ENCODE measurements at regions not wholly inside any gene's neighbourhood (a gene's known extent, or its start where the extent isn't known, plus 50 kb on each side); places are given as distances from the start of the nearest gene placed in this dataset.
"Not testable (repeated sequence)": the region's sequence is repeated elsewhere in the genome, so short reads cannot be mapped to it uniquely, and the experiment has no call there.

GRCh38 chr20:40019510-40019909, 669.5 kb downstream of the MAFB start:
- no peak for DNase-seq

DNA sequence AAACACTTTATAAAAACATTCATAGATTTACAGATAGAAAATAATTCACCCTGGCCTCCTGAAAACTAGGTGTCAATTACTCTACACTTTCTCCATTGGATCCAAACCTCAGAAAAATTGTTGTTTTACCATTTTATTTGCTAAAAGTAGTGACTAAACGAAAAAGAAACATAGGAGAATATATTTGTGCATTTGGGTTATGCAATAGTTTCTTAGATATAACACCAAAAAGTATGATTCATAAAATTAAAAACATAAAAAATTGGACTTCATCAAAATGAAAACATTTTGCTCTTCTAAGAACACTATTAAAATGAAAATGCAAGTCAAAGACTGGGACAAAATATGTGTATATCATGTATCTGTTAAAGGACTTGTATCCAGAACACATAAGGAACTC, 671.3 kb downstream of the MAFB start:
- DNase-seq = no peak

DNA sequence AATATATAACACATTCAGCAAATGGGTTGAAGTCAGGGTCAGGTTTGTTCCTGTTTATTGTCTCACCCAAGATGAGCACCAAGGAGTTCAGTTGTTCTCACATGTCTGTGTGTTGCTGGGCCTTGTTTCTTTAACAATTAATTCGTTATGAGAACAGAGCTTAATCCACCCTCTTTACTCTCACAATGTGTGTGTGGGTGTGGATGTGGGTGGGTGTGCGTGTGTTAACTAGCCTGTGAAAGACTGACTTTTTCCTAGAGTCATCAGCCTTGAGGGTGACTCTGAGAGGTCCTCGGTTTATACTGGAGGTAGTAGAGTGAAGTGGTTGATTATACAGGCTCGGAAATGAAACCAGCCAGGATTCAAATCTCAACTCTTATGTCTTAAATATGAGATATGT, 672.1 kb downstream of the MAFB start:
- no peak for DNase-seq

DNA sequence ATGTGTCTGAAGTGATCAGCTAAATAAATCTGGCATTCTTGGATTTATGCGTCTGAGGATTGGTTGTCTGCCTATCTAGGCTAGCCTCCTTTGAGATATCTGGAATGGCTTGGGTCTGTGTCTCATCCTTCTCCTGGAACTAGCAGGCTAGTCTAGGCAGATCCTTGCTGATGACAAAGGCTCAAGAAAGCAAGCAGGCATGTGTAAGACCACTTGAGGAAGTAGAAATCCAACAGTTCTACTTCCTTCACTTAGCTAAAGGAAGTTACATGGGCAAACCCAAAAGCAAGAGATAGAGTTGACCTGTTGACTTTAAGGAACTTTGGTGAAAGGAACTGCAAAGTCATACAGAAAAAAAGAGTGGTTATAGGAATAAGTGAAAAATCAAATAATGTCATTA, 672.6 kb downstream of the MAFB start:
- DNase-seq = no peak

- not testable (repeated sequence) for DNase-seq
Observed at GRCh38 chr20:40012026-40012425, 677.0 kb downstream of the MAFB start.

- no peak for DNase-seq
Observed at GRCh38 chr20:40010483-40010882, 678.6 kb downstream of the MAFB start.

GRCh38 chr20:40009542-40009941, 679.5 kb downstream of the MAFB start:
- no peak for DNase-seq

DNA sequence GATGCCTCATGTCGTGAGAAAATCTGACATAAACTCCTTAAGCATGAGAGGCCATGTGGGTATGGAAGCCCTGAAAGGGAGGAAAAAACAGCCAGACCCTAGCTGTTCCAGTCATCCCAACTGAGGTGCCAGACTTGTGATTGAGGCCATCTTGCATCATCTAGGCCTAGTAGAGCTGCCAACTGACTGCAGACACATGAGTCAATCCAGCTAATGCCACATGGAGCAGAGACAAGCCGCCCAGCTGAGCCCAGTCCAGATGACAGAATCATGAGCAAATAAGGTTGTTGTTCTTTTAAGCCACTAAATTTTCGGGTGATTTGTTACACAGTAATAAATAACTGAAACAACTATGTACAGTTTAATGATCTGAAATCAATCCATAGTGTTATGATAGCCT, 680.9 kb downstream of the MAFB start:
- DNase-seq = no peak

DNA sequence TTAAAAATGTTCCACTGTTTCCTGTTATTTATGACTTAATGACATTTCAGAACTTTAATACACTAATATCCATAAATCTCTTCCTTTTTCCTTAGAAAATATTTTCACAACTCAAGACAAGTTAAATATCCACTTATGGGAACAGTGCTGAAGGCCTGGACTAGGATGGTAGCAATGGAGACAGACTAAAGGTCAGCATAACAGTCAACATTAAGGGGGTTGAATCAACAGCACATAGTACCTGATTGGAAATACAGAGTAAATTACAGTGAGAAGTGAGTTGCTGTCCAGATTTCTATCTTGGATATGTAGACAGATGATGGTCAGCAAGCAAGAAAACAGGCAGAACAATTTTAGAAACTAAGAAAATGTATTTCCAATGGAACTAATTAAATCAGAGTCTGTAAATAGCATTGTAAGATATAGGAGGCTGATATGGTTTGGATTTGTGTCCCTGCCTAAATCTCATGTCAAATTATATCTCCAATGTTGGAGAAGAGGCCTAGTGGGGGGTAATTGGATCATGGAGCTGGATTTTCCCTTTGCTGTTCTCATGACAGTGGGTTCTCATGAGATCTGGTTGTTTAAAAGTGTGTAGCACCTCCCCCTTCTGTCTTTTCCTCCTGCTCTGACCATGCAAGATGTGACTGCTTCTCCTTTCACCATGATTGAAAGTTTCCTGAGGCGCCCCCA, 682.7 kb downstream of the MAFB start:
- DNase-seq = no peak

GRCh38 chr20:40004092-40004491, 684.9 kb downstream of the MAFB start:
- not testable (repeated sequence) for DNase-seq

- DNase-seq = no peak
Observed at GRCh38 chr20:39993742-39994141, 695.3 kb downstream of the MAFB start.

GRCh38 chr20:39990692-39991091, 698.3 kb downstream of the MAFB start:
- no peak for DNase-seq

- no peak for DNase-seq
Observed at GRCh38 chr20:39988991-39989390, 700.0 kb downstream of the MAFB start.

- DNase-seq = no peak
Observed at GRCh38 chr20:39986173-39986904, 702.7 kb downstream of the MAFB start.

DNA sequence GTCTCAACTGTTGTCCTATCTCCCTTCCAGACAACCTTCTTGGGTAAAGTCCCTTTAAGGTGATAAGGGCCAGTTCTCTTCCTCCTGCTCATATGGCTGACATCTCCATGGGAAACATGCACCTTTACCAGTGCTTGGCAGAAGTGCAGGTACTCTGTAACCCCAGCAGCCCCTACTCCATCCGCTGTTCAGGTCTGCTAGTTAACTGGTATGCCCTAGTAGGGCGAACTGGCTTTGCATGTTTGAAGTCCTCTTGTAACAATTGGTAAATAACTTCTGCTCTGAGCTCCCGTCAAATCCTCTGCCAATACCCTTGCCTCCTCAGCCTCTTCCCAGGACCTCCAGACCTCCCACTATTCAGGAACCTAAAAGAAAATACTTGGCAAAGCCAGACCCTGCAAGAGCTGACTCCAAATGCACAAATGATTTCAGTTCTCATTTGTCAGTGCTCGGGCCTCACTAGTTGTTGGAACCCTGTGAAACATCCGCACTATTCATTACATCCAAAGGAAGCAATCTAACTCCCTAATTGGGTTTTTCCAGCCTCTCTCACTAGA, 703.7 kb downstream of the MAFB start:
- no peak for DNase-seq

DNA sequence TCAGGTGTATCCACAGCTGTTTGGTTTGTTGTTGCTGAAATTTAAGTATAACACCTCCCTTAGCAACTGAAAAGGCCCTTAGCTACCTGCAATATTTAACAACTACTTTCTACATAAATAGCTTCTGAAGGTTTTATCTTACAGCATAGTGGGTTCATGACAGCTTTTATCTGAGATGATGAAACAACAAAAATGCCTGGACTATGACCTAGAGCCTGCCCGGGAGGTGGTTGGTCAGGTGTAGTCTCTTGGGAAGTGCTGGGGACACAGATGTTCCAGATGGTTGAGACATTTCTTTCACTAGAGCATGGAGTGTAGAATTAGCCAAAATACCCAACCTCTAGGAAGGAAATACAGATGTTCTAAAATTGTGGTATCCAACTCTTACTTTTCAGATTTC, 705.4 kb downstream of the MAFB start:
- DNase-seq = no peak

- no peak for DNase-seq
Observed at GRCh38 chr20:39983183-39983582, 705.9 kb downstream of the MAFB start.

- no peak for DNase-seq
Observed at GRCh38 chr20:39974966-39975501, 714.0 kb downstream of the MAFB start.

DNA sequence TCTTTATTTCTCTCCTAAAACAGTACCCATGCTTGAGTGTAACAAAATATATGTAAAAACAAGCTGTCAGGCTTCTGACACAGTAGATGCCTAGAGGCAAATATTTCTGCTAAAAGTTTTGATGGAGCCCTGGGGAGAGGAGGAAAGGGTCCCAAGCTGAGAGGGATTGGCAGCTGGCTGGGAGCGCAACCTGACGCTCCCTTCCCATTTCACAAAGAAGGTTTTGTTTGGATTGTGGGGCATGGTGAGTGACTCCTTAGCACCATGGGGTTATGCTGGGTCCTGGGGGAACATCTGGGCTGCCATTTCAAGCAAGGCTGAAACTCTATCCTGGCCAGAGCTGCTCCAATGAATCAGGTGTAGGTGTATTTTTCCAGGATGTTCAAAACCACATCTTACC, 720.5 kb downstream of the MAFB start:
- DNase-seq = no peak

DNA sequence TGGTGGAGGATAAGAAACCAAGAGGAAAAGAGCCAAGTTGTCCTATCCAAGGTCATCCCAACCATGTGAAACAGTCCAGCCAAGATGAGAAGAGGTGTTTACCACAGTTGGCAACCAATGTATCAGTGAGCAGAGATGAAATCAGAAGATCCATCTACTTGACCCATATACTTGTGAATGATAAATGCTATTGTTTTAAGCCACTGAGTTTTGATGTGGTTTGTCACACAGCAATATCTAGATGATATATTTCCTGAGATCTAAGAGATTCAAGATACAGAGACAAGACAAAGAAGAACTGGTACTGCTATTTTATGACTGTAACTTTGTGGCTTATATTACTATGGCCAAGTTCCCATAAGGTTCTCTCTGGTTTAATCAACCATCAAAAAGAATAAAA, 721.2 kb downstream of the MAFB start:
- no peak for DNase-seq

GRCh38 chr20:39961637-39962244, 727.3 kb downstream of the MAFB start:
- no peak for DNase-seq

DNA sequence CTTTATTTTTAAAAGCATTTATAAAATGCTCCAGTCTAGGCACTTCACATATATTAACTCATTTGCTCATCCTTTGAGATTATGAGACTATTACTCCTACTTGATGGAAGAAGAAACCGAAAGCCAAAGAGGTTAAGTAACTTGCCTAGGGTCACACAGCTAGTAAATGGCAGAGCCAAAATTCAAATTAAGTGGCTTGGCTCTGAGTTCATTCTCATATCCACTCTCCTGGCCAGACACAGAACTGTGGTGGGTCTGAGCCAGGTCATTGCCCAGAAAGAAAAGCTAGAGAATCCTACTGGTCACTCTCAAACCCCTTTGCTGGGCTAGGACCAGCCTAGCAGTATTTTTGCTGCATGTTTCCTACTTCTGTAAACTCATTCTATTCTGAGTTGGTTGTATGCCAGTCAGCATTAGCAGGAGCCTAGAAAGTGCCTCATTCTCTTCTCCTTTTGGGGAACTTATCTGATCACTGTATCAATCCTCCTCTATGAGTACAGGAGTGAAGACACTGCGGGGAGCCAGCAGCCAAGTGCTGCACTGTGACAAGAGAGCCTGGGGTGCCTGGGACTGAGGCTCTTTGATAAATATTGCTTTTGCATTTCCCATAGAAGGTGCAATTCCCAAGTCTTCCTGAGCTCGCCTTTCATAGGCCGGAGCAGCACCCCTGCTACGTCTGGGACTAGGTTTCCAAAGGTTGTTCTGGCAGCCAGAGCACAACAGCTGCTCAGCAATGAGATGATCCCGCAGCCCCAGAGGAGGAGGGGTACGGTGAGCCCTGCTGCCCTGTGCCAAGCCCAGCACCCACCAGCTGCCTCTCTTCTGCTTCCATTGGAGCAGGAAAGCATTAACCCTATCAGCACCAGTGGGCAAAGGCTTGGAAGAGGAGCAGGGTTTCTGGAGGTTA, 728.3 kb downstream of the MAFB start:
- no peak for DNase-seq

GRCh38 chr20:39957911-39958310, 731.1 kb downstream of the MAFB start:
- not testable (repeated sequence) for DNase-seq

Data from activated CD4-positive, alpha-beta T cell treated with anti-CD3 and anti-CD28 coated beads, Interleukin-2, amount 50 U/mL, for 4 hours (primary cell).